Loucy (cell line): ENCODE measurements at regions not wholly inside any gene's neighbourhood (a gene's known extent, or its start where the extent isn't known, plus 50 kb on each side); places are given as distances from the start of the nearest gene placed in this dataset.

ENCODE experiments used
- CTCF ChIP-seq: fragments of 200-600 bp; sonication (generic); conservative IDR thresholded peaks from 2 replicates; pipeline ENCODE4 v1.5.1; 2014; ENCODE audit warnings: mild to moderate bottlenecking, antibody characterized with exemption, low read length
- EZH2phosphoT487 ChIP-seq: fragments of 200-600 bp; IDR thresholded peaks from 2 replicates; pipeline ENCODE4 v1.6.1; 2018; ENCODE audit warnings: antibody characterized with exemption, mild to moderate bottlenecking, moderate library complexity, borderline replicate concordance

GRCh38 chr21:41601573-41602368 lies 93.8 kb upstream of the TMPRSS2 start:
- TF ChIP-seq CTCF (no peak), EZH2phosphoT487 (no peak)
